ENCODE measurements at regions not wholly inside any gene's neighbourhood (a gene's known extent, or its start where the extent isn't known, plus 50 kb on each side); places are given as distances from the start of the nearest gene placed in this dataset.

GRCh38 chr4:96025011-96025410 lies 185.1 kb downstream of the PDHA2 start:
- no peak overlapping the region for H3K27ac Mint-ChIP-seq (ENCODE audit: unreplicated experiment)
- Histone ChIP-seq H3K9me3 (no peaks in the 10 kb centered on the region), H3K4me3 (ENCODE audit: low read depth, low read length) (no peak overlapping the region), H3K27me3 (replicated peaks; ENCODE audit: control insufficient read depth, insufficient read depth, low read length) (no peaks in the 10 kb centered on the region), H3K4me1 (no peaks in the 10 kb centered on the region), H3K36me3 (ENCODE audit: control insufficient read depth, insufficient read depth, low read length) (no peaks in the 10 kb centered on the region)
- no peaks in the 10 kb centered on the region for H3K9me3 Mint-ChIP-seq (ENCODE audit: unreplicated experiment)
- ChIA-PET POLR2A (no interaction called here), CTCF (no interaction called here)
- no peak overlapping the region for H3K4me3 Mint-ChIP-seq (ENCODE audit: unreplicated experiment)
- TF ChIP-seq CTCF (IDR thresholded peaks at IDR 0.05; ENCODE audit: insufficient read depth in 1 of 2, low read depth in 1 of 2, low read length in 1 of 2, severe bottlenecking in 1 of 2, unreplicated experiment in 1 of 2): no peak
- no peak for DNase-seq
- H3K4me1 Mint-ChIP-seq (ENCODE audit: low read depth, unreplicated experiment): no peaks in the 10 kb centered on the region
- no TSS peak for BruUV-seq (replicated peaks)
- intact Hi-C loops (cut with micrococcal nuclease; ENCODE audit: unreplicated experiment): no loop called here
- H3K36me3 Mint-ChIP-seq (ENCODE audit: insufficient read depth, unreplicated experiment): no peaks in the 10 kb centered on the region
- no peaks in the 10 kb centered on the region for H3K27me3 Mint-ChIP-seq (ENCODE audit: insufficient read depth, unreplicated experiment)

GRCh38 chr4:96035727-96036126 lies 195.8 kb downstream of the PDHA2 start:
- no peak overlapping the region for H3K4me3 Mint-ChIP-seq (ENCODE audit: unreplicated experiment)
- CTCF ChIA-PET: interaction anchor here (0.6 kb wide), 1 partner anchor 133 kb away, joined by 5 read pairs; no protein-coding TSS in a partner anchor

GRCh38 chr4:96036781-96037180 lies 196.9 kb downstream of the PDHA2 start:
- intact Hi-C loops (cut with micrococcal nuclease; ENCODE audit: unreplicated experiment): no loop called here
- TF ChIP-seq CTCF (IDR thresholded peaks at IDR 0.05; ENCODE audit: insufficient read depth in 1 of 2, low read depth in 1 of 2, low read length in 1 of 2, severe bottlenecking in 1 of 2, unreplicated experiment in 1 of 2): no peak
- Histone ChIP-seq H3K9me3 (no peaks in the 10 kb centered on the region), H3K4me3 (ENCODE audit: low read depth, low read length) (no peak overlapping the region), H3K27me3 (replicated peaks; ENCODE audit: control insufficient read depth, insufficient read depth, low read length) (no peaks in the 10 kb centered on the region), H3K36me3 (ENCODE audit: control insufficient read depth, insufficient read depth, low read length) (no peaks in the 10 kb centered on the region), H3K4me1 (no peaks in the 10 kb centered on the region)
- ChIA-PET POLR2A (no interaction called here), CTCF (no interaction called here)
- no peaks in the 10 kb centered on the region for H3K4me1 Mint-ChIP-seq (ENCODE audit: low read depth, unreplicated experiment)
- no peaks in the 10 kb centered on the region for H3K27me3 Mint-ChIP-seq (ENCODE audit: insufficient read depth, unreplicated experiment)
- H3K9me3 Mint-ChIP-seq (ENCODE audit: unreplicated experiment): no peaks in the 10 kb centered on the region
- no peak for DNase-seq
- H3K4me3 Mint-ChIP-seq (ENCODE audit: unreplicated experiment): no peak overlapping the region
- H3K36me3 Mint-ChIP-seq (ENCODE audit: insufficient read depth, unreplicated experiment): no peaks in the 10 kb centered on the region
- no TSS peak for BruUV-seq (replicated peaks)
- no peak overlapping the region for H3K27ac Mint-ChIP-seq (ENCODE audit: unreplicated experiment)

More at GRCh38 chr4:96035727-96036126, 195.8 kb downstream of the PDHA2 start:
- POLR2A ChIA-PET: no interaction called here
- no peak for TF ChIP-seq CTCF (IDR thresholded peaks at IDR 0.05; ENCODE audit: insufficient read depth in 1 of 2, low read depth in 1 of 2, low read length in 1 of 2, severe bottlenecking in 1 of 2, unreplicated experiment in 1 of 2)
- Mint-ChIP-seq H3K4me1 (ENCODE audit: low read depth, unreplicated experiment) (no peaks in the 10 kb centered on the region), H3K36me3 (ENCODE audit: insufficient read depth, unreplicated experiment) (no peaks in the 10 kb centered on the region), H3K27me3 (ENCODE audit: insufficient read depth, unreplicated experiment) (no peaks in the 10 kb centered on the region), H3K9me3 (ENCODE audit: unreplicated experiment) (no peaks in the 10 kb centered on the region), H3K27ac (ENCODE audit: unreplicated experiment) (no peak overlapping the region)
- intact Hi-C loops (cut with micrococcal nuclease; ENCODE audit: unreplicated experiment): no loop called here
- BruUV-seq (replicated peaks): no TSS peak
- Histone ChIP-seq H3K9me3 (no peaks in the 10 kb centered on the region), H3K4me3 (ENCODE audit: low read depth, low read length) (no peak overlapping the region), H3K36me3 (ENCODE audit: control insufficient read depth, insufficient read depth, low read length) (no peaks in the 10 kb centered on the region), H3K27me3 (replicated peaks; ENCODE audit: control insufficient read depth, insufficient read depth, low read length) (no peaks in the 10 kb centered on the region), H3K4me1 (no peaks in the 10 kb centered on the region)
- no peak for DNase-seq
